ENCODE measurements at regions not wholly inside any gene's neighbourhood (a gene's known extent, or its start where the extent isn't known, plus 50 kb on each side); places are given as distances from the start of the nearest gene placed in this dataset.

DNA sequence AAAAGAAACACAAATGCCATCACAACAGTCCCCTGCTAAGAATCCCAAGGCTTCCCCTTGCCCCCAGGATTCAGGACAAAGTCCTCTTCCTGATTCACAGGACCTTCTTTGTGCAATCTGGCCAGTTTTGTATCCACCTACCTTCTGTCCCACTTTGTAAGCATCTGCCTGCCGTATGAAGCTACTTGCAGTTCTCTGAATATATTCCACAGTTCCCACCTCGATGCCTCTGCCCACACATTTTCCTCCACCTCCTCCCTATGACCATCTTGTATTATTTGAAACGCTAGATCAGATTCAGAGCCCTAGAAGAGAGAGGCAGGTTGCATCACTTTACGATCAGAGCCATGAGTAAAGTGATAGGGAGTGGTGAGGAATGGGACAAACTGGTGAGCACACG, 159.2 kb upstream of the XYLT1 start:
- ATAC-seq (ENCODE audit: low read depth) (no peak), DNase-seq (no peak)
- intact Hi-C loops (cut with micrococcal nuclease), result no loop called here
- Mint-ChIP-seq H3K27ac (no peak overlapping the region), H3K9me3 (ENCODE audit: insufficient read depth) (peaks cover 9% of the 10 kb centered on the region), H3K4me3 (no peak overlapping the region), H3K4me1 (no peaks in the 10 kb centered on the region), H3K27me3 (peaks cover 20% of the 10 kb centered on the region)
- Histone ChIP-seq H3K27ac (ENCODE audit: low read length in 2 of 2) (no peak overlapping the region), H4K20me1 (ENCODE audit: control insufficient read depth, insufficient read depth, low read length, poor library complexity, severe bottlenecking) (no peaks in the 10 kb centered on the region), H3K36me3 (replicated peaks in 1 of 2; ENCODE audit: control extremely low read depth in 1 of 2, control insufficient read depth in 1 of 2, extremely low read depth in 1 of 2, insufficient read depth in 2 of 2, low read length in 1 of 2) (no peaks in the 10 kb centered on the region), H3K9ac (ENCODE audit: low read length) (no peak overlapping the region), H3K4me3 (ENCODE audit: control extremely low read depth in 1 of 5, extremely low read depth in 1 of 5, insufficient read depth in 1 of 5, low read depth in 2 of 5, low read length in 4 of 5) (no peak overlapping the region), H3K4me2 (replicated peaks; ENCODE audit: low read depth, low read length, poor library complexity, severe bottlenecking) (no peak overlapping the region), H3K27me3 (replicated peaks in 1 of 4; ENCODE audit: control extremely low read depth in 1 of 4, control insufficient read depth in 3 of 4, insufficient read depth in 4 of 4, low read length in 3 of 4) (no peaks in the 10 kb centered on the region), H2AFZ (ENCODE audit: insufficient read depth, low read depth, low read length, poor library complexity, severe bottlenecking) (no peak overlapping the region), H3K79me2 (ENCODE audit: control insufficient read depth, insufficient read depth, low read length) (no peaks in the 10 kb centered on the region), H3K4me1 (ENCODE audit: control insufficient read depth in 2 of 2, insufficient read depth in 2 of 2, low read length in 2 of 2) (no peaks in the 10 kb centered on the region), H3K9me3 (ENCODE audit: control extremely low read depth in 1 of 3, control insufficient read depth in 2 of 3, insufficient read depth in 1 of 3, low read length in 2 of 3) (peaks cover 0 to 13% (median 4%) of the 10 kb centered on the region in 3 donors)
- TF ChIP-seq EZH2 (IDR thresholded peaks at IDR 0.05; ENCODE audit: borderline replicate concordance, insufficient read depth, low read depth, low read length, poor library complexity, severe bottlenecking), result no peak
- TF ChIP-seq, protein P1, sequence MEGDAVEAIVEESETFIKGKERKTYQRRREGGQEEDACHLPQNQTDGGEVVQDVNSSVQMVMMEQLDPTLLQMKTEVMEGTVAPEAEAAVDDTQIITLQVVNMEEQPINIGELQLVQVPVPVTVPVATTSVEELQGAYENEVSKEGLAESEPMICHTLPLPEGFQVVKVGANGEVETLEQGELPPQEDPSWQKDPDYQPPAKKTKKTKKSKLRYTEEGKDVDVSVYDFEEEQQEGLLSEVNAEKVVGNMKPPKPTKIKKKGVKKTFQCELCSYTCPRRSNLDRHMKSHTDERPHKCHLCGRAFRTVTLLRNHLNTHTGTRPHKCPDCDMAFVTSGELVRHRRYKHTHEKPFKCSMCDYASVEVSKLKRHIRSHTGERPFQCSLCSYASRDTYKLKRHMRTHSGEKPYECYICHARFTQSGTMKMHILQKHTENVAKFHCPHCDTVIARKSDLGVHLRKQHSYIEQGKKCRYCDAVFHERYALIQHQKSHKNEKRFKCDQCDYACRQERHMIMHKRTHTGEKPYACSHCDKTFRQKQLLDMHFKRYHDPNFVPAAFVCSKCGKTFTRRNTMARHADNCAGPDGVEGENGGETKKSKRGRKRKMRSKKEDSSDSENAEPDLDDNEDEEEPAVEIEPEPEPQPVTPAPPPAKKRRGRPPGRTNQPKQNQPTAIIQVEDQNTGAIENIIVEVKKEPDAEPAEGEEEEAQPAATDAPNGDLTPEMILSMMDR (IDR thresholded peaks at IDR 0.05), result no peak
- POLR2A ChIA-PET, result no interaction called here
- CTCF ChIA-PET, result interaction anchor here (0.6 kb wide), 1 partner anchor 1864 kb away, joined by 3 read pairs; no protein-coding TSS in a partner anchor
- no CpG with 5 or more reads among the region's 5 CpGs for WGBS (ENCODE audit: insufficient coverage)

DNA sequence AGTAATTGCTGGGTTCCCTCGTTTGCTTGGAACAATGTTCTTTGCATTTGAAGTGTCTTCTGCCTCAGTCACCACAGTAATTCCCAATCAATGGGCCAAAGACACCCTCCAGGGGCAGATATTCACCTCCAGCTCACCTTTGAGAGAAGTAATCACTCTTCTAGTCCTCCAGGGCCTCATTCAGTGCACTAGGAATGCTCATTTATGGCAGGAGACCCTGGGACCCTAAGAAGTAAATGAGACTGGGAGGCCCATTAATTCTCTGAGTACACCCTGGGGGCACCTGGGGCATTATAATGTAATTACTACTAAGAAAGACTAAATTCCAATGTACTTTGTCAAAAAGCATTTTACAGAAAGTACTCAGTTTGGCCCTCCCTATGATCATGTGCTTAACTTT, 158.2 kb upstream of the XYLT1 start:
- H2AFZ ChIP-seq (ENCODE audit: insufficient read depth, low read depth, low read length, poor library complexity, severe bottlenecking), result no peak overlapping the region
- no peaks in the 10 kb centered on the region for H3K79me2 ChIP-seq (ENCODE audit: control insufficient read depth, insufficient read depth, low read length)
- intact Hi-C loops (cut with micrococcal nuclease), result no loop called here
- no peak overlapping the region for H3K4me3 Mint-ChIP-seq
- 43% methylated on average over 1 of the region's 1 CpG for WGBS (ENCODE audit: insufficient coverage)
- H3K4me2 ChIP-seq (replicated peaks; ENCODE audit: low read depth, low read length, poor library complexity, severe bottlenecking), result no peak overlapping the region
- H3K27me3 Mint-ChIP-seq, result peaks cover 24% of the 10 kb centered on the region
- no peak overlapping the region for H3K27ac Mint-ChIP-seq
- CTCF ChIA-PET, result no interaction called here
- peaks cover 13% of the 10 kb centered on the region for H3K9me3 Mint-ChIP-seq (ENCODE audit: insufficient read depth)
- TF ChIP-seq, protein P1 (IDR thresholded peaks at IDR 0.05), result no peak
- POLR2A ChIA-PET, result no interaction called here
- H4K20me1 ChIP-seq (ENCODE audit: control insufficient read depth, insufficient read depth, low read length, poor library complexity, severe bottlenecking), result no peaks in the 10 kb centered on the region
- no peak overlapping the region for H3K9ac ChIP-seq (ENCODE audit: low read length)
- no peaks in the 10 kb centered on the region for H3K27me3 ChIP-seq (replicated peaks in 1 of 4; ENCODE audit: control extremely low read depth in 1 of 4, control insufficient read depth in 3 of 4, insufficient read depth in 4 of 4, low read length in 3 of 4)
- H3K27ac ChIP-seq (ENCODE audit: low read length in 2 of 2), result no peak overlapping the region
- no peak for DNase-seq
- no peaks in the 10 kb centered on the region for H3K4me1 Mint-ChIP-seq
- H3K36me3 ChIP-seq (replicated peaks in 1 of 2; ENCODE audit: control extremely low read depth in 1 of 2, control insufficient read depth in 1 of 2, extremely low read depth in 1 of 2, insufficient read depth in 2 of 2, low read length in 1 of 2), result no peaks in the 10 kb centered on the region
- H3K4me1 ChIP-seq (ENCODE audit: control insufficient read depth in 2 of 2, insufficient read depth in 2 of 2, low read length in 2 of 2), result no peaks in the 10 kb centered on the region
- no peak for ATAC-seq (ENCODE audit: low read depth)
- H3K4me3 ChIP-seq (ENCODE audit: control extremely low read depth in 1 of 5, extremely low read depth in 1 of 5, insufficient read depth in 1 of 5, low read depth in 2 of 5, low read length in 4 of 5), result no peak overlapping the region
- H3K9me3 ChIP-seq (ENCODE audit: control extremely low read depth in 1 of 3, control insufficient read depth in 2 of 3, insufficient read depth in 1 of 3, low read length in 2 of 3), result peaks cover 3 to 15% (median 5%) of the 10 kb centered on the region in 3 donors

Measured in B cell (primary cell).